Stimulated activated CD4-positive, alpha-beta T cell treated with anti-CD3 and anti-CD28 coated beads, Interleukin-2, amount 100 ng/mL, for 24 hours (primary cell): ENCODE measurements at regions not wholly inside any gene's neighbourhood (a gene's known extent, or its start where the extent isn't known, plus 50 kb on each side); places are given as distances from the start of the nearest gene placed in this dataset.
"Not testable (repeated sequence)": the region's sequence is repeated elsewhere in the genome, so short reads cannot be mapped to it uniquely, and the experiment has no call there.

Experiments
- DNase-seq, 2 donors: peaks; one replicate each; pipeline ENCODE4 v3.0.0-alpha.2; 2020

DNA sequence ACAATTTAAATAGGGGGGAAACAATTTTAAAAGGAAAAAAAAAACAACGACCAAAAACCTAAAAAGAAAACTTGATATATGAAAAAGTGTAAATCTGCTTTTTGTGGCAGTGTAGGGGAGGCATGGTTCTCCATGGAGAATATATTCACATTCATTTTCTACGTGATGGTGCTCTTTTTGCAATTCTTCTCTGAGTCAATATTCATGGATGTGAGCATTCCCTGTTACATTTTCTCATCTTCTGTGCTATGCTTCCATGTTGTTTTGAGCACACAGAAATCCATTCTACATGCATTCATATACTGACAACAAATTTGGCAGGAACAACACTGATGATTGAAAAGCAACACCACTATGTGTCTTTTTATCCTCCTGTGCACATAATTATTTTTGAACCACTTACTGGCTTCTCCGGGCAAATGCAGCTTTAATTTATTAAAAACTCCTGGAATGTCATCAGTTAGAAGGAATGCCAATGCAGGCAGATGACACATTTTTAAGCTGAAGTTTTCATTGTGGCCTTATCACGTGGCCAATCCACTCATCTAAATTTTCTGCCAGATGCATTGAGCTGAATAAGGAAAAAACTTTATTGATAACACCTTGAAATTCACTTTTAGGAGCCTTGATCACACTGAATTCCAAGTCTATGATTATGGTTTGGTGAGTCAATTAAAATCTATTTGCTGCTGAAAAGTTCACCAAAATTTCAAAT, 590.6 kb downstream of the NUF2 start:
- no peak for DNase-seq

GRCh38 chr1:163914785-163915413, 593.1 kb downstream of the NUF2 start:
- no peak for DNase-seq

DNA sequence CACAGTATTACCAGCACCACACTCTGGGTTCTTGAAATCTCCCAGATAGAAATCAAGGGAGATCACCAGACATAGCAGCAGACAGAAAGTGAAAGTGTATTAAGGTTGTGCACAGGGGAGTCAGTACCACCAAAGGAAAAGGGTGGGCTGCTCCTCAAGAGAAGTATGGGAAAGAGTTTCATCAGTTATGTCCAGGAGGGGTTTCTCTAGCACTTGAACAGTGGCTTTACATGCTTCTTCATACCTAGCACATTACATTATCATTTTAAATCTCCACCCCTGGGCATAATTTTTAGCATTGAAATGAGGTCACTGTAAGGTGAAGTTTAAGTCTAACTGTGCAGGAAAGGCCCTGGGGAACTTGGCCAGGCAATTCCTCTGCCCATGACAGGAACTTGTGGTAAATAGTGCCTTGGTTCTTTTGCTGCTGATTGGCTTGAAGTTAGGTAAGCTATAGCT, 601.0 kb downstream of the NUF2 start:
- DNase-seq = no peak

DNA sequence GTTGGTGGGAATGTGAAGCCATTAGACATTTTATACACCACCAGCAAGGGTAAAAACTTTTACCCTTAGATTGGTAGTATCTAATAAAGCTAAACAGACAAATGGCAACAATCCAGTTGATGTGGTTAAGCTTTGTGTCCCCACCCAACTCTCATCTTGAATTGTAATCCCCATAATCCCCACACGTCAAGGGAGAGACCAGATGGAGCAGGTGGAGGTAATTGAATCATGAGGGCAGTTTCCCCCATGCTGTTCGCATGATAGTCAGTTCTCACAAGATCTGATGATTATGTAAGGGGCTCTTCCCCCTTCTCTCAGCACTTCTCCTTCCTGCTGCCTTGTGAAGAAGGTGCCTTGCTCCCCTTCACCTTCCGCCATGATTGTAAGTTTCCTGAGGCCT, 602.3 kb downstream of the NUF2 start:
- DNase-seq = no peak

- DNase-seq = no peak
Measured at GRCh38 chr1:163927493-163927892, 605.7 kb downstream of the NUF2 start.

DNA sequence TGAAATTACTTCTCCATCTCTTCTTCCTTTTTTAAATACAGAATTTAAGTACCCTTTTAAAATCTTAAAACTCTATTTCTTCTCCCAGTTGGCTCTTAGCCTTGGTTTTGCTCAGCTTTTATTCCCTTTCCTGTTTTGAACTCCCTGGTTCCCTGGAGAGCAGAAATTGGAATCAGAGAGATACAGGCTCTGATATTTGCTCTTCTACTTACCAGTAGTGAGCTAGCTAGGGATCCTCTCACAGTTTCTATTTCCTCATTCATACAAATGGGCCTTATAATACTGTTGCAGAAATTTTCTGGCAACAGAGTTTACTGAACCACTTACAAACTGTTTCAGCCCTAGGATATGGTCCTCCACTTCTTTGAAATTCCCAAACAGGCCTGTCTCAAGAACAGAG, 606.3 kb downstream of the NUF2 start:
- no peak for DNase-seq

DNA sequence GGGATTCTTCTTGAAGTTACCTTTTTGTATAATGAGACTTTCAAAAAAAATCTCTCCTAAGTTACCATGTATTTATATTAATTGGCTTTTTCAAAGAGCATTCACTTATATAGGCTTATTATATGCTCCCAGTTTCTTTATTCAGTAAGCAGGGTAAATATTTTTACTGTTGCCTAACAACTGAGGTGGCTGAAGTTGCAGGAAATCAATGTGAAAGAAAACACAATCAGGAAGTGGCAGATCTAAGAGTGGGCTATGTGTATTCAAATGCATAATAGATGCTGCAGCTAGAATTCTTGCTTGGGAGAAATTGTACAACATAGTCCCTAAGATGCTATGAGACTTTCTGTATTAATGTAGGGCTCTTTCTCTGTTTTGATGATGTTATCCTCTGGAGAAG, 606.9 kb downstream of the NUF2 start:
- DNase-seq = no peak

- DNase-seq = no peak
Measured at GRCh38 chr1:163932901-163933300, 611.1 kb downstream of the NUF2 start.

- no peak for DNase-seq
Measured at GRCh38 chr1:163933437-163933836, 611.7 kb downstream of the NUF2 start.

GRCh38 chr1:163935738-163936374, 614.1 kb downstream of the NUF2 start:
- DNase-seq = no peak

DNA sequence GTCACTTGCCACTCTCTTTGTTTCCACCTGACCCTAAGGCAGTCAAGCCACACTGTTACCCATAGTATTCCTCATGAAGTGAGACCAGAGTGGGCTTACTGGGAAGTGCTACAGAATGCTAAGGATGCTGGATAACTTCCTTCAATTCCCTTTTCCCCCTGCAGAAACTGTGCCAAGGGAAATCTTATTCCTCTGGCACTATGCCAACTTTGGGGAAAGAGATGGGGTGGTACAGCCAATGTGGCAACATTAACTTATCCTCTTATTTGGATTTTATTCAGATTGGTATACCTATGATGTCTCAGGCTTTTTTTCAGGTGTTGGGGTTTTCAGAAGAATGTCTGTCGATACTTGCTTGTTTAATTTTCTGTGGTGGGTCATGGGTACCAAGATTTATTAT, 599.4 kb upstream of the PBX1 start:
- DNase-seq = no peak

DNA sequence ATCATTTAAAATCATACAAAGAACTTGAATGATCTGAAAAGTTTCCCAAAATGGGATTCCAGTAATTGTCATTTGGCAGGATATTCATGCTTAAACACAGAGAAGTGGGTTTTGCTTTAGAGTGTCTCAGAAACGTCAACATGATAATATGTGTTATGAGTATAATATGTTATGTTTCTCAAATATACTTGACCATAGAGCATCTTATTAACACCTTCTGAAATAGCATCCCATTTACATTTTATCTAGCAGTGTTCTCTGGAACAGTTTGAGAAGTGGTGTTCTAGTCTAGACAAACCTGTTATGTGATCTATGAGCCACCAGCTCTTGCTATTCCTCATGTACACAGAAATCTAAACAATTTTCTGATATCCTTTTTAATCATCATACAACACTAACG, 588.8 kb upstream of the PBX1 start:
- no peak for DNase-seq

DNA sequence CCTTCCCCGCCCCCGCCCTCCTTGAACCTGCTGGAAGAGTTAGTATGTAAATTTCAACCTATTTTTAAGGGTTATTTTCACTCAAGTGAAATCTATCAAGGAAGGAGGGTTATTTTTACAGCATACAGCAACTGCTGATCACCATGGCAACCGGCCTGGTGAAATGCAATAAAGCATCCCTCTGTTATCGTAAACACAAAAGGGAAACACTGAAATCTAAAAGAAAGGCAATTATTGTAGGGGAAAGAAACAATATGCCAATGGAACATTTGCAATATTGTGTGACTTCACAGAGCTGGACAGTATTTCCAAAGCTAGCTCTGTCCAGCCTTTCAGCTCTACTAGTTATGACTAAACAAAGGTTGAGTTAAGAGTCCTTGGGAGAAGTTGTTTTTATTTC, 588.3 kb upstream of the PBX1 start:
- DNase-seq = no peak

- DNase-seq = no peak
Measured at GRCh38 chr1:163973586-163973985, 585.4 kb upstream of the PBX1 start.

GRCh38 chr1:163974120-163974519, 584.9 kb upstream of the PBX1 start:
- no peak for DNase-seq

DNA sequence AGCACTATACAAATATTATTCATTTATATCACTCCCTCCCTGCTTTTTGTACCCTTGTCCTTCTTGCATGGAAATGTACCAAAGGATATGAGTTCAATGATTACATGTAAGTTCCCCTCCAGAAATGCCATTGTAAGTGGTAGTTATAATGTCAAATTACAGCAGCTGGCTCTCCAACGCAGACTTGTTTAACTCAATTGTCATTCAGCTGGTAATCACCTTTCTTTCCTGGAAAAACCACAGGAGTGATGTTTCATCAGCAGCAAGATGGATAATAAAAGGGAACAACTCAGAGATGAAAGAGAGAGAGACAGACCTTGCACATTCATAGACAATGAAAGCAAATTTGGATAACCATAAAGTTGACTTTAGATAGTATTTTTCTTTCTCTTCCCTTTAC, 578.6 kb upstream of the PBX1 start:
- no peak for DNase-seq

GRCh38 chr1:163981500-163982030, 577.4 kb upstream of the PBX1 start:
- no peak for DNase-seq

DNA sequence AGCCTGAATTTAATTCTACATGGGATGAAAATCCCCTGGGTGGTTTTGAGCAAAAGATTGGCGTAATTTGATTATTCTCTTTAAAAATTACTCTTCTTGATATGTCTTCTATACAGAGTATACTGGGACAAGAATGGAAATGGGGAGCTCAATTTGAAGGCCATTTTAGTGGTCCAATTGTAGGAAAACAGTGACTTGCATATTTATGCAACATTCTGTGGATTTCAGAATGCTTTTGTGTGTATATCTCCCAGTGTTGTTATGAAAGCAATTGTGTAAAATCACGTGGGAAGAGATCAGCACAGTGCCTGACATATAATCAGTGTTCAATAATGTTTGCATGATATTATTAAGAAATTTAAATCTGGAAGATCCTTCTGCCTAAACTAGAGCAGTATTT, 575.9 kb upstream of the PBX1 start:
- DNase-seq = no peak

DNA sequence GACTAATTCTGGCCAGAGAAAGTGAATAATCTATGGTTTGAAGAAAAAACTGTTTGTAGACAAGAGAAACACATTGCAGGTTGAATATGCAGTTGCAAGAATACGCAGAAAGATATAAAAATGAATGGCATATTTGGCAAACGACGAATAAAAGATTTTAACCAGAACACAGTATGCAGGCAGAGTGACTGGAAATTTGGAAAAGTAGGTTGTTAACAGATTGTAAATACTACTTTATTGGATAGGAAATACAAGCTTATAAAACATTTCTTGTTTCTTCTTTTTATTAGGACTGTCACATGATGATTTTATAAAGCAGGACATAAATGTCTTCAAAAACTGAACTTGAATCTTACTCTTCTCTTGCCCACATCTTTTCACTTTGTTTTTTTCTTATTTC, 573.3 kb upstream of the PBX1 start:
- DNase-seq = no peak

DNA sequence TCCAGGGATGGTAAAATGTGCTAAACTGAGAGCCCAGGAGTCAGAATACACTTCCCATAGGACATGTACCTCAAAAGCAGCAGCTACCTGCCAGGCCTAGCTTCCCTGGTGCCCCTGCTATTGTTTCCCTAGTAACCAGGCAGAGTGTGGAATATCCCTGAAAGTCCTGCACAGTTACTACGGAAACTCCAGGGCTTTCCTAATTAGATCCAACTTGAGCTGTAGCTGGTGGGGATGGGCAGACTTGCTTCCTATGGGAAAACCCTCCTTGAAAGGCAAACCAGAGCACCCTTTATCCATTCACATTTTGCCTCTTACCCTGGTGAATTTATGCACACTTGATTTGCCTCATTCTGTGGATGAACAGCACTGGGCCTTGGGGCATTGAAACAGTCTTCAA, 559.9 kb upstream of the PBX1 start:
- DNase-seq = no peak

GRCh38 chr1:164006186-164006585, 552.8 kb upstream of the PBX1 start:
- not testable (repeated sequence) for DNase-seq

DNA sequence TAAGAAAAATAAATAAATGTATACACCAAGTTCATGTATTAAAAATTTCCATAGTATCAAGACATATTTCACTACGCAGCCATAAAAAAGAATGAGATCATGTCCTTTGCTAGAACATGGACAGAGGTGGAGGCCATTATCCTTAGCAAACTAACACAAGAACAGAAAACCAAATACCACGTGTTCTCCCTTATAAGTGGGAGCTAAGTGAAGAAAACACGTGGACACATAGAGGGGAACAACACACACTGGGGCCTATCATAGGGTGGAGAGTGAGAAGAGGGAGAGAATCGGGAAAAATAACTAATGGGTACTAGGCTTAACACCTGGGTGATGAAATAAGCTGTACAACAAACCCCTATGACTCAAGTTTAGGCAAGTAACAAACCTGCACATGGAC, 552.4 kb upstream of the PBX1 start:
- no peak for DNase-seq

DNA sequence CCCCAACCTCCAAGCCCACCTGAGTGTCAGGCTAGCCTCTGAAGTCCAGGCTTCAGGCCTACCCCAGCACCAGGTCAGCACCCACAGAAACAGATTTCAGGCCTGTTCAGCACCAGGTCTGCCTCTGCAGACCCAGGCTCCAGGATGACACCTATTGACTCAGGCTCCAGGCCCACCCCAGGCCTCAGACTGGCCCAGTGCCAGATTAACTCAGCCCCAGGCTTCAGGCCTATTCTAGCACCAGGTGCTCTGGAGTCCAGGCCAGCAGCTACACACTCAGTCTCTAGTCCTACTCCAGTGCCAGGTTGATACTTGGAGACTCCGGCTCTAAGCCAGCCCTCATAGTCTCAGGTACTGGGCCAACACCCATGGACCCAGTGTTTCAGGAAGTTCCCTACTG, 541.7 kb upstream of the PBX1 start:
- no peak for DNase-seq

- DNase-seq = no peak
Measured at GRCh38 chr1:164020391-164020790, 538.6 kb upstream of the PBX1 start.
